Lower leg skin (tissue), 4 donors: ENCODE measurements at regions not wholly inside any gene's neighbourhood (a gene's known extent, or its start where the extent isn't known, plus 50 kb on each side); places are given as distances from the start of the nearest gene placed in this dataset.

Experiments
- DNase-seq, 2 donors: peaks; one replicate each; pipeline ENCODE4 v3.0.0-alpha.2; 2019; ENCODE audit warnings: low spot score in 2 of 2
- H3K4me3 ChIP-seq: fragments of 200-600 bp; sonication (generic); 2 replicates; pipeline ENCODE4 v1.5.1; 2017; ENCODE audit warnings: mild to moderate bottlenecking, low read depth; ENCODE audit not compliant: poor library complexity, severe bottlenecking
- CTCF ChIP-seq, 3 donors: fragments of 450-650 bp; IDR thresholded peaks; one replicate each; pipeline ENCODE4 v1.5.1; 2016; ENCODE audit warnings: antibody characterized with exemption in 3 of 3, mild to moderate bottlenecking in 3 of 3, moderate library complexity in 2 of 3
- POLR2A ChIP-seq, 2 donors: fragments of 450-650 bp; IDR thresholded peaks; one replicate each; pipeline ENCODE4 v1.6.1; 2016 to 2017; ENCODE audit warnings: antibody characterized with exemption in 2 of 2, mild to moderate bottlenecking in 1 of 2, moderate library complexity in 1 of 2
- WGBS, 2 donors: methylation state at CpG; one replicate each; pipeline ENCODE4 v1.1.5; 2018; 5-methylcytosine and 5-hydroxymethylcytosine counted together
- intact Hi-C: fragments of 100-400 bp; cut with DNase I; formaldehyde crosslinking; loops from one replicate; pipeline ENCODE4 v1.15.0; 2023; ENCODE audit warnings: low total_unique reads

GRCh38 chr12:29086325-29087271 is 62.5 kb upstream of the FAR2 start:
- 72 to 78% methylated on average over 9 of the region's 9 CpGs for WGBS, 2 donors
- H3K4me3 ChIP-seq, result no peak overlapping the region
- intact Hi-C loops, result no loop called here
- TF ChIP-seq CTCF (IDR thresholded peaks at IDR 0.05), result no peak
- no peak for TF ChIP-seq POLR2A (IDR thresholded peaks at IDR 0.05)
- DNase-seq, result no peak

DNA sequence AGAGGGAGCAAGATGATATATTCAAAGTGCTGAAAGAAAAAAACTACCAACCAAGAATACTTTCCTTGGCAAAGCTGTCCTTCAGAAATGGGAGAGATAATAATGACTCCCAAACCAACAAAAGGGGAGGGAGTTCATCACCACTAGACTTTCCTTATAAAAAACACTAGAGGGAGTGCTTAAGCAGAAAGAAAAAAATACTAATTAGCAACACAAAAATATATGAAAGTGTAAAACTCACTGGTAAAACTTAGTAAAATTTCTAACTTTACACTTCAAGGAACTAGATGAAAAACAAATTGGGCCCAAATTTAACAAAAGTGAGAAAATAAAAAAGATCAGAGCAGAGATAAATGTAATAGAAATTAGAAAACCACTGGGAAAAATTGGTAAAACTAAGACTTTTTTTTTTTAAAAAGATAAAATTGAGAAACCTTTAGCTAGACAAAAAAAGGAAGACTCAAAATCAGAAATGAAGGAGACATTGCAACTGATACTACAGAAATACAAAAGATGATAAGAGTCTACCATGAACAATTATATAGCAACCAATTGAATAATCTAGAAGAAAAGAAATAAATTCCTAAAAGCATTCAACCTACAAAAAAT is 60.4 kb upstream of the FAR2 start:
- H3K4me3 ChIP-seq, result no peak overlapping the region
- no peak for DNase-seq
- intact Hi-C loops, result no loop called here
- TF ChIP-seq POLR2A (IDR thresholded peaks at IDR 0.05) (no peak), CTCF (IDR thresholded peaks at IDR 0.05) (no peak)
